Smooth muscle cell (in vitro differentiated cells): ENCODE measurements at regions not wholly inside any gene's neighbourhood (a gene's known extent, or its start where the extent isn't known, plus 50 kb on each side); places are given as distances from the start of the nearest gene placed in this dataset.

Experiments used
- DNase-seq: peaks from one replicate; lab custom pipeline; 2025; ENCODE audit not compliant: unreplicated experiment; lab: John Stamatoyannopoulos, UW
- H2AFZ ChIP-seq: fragments of 200-600 bp; sonication (generic); 2 replicates; pipeline ENCODE4 v1.6.0; 2016; ENCODE audit warnings: antibody characterized with exemption, low read depth, mild to moderate bottlenecking
- H3F3A ChIP-seq: fragments of 200-600 bp; sonication (generic); 2 replicates; pipeline ENCODE4 v1.6.0; 2017; ENCODE audit warnings: antibody characterized with exemption, low read depth
- H3K27ac ChIP-seq: fragments of 200-600 bp; sonication (generic); 2 replicates; pipeline ENCODE4 v1.5.1; 2016; ENCODE audit warnings: low read depth, mild to moderate bottlenecking
- H3K27me3 ChIP-seq: fragments of 200-600 bp; sonication (generic); 2 replicates; pipeline ENCODE4 v1.6.1; 2016; ENCODE audit warnings: low read depth, mild to moderate bottlenecking
- H3K36me3 ChIP-seq: fragments of 200-600 bp; sonication (generic); 2 replicates; pipeline ENCODE4 v1.5.1; 2016; ENCODE audit warnings: low read depth
- H3K4me1 ChIP-seq: fragments of 200-600 bp; sonication (generic); 2 replicates; pipeline ENCODE4 v1.5.1; 2016; ENCODE audit warnings: low read depth
- H3K4me2 ChIP-seq: fragments of 200-600 bp; sonication (generic); 2 replicates; pipeline ENCODE4 v1.6.0; 2016; ENCODE audit warnings: mild to moderate bottlenecking
- H3K4me3 ChIP-seq: fragments of 200-600 bp; sonication (generic); 2 replicates; pipeline ENCODE4 v1.5.1; 2016; ENCODE audit warnings: mild to moderate bottlenecking
- H3K79me2 ChIP-seq: fragments of 200-600 bp; sonication (generic); 2 replicates; pipeline ENCODE4 v1.6.0; 2016; ENCODE audit warnings: low read depth, mild to moderate bottlenecking
- H3K9ac ChIP-seq: fragments of 200-600 bp; sonication (generic); 2 replicates; pipeline ENCODE4 v1.6.0; 2016; ENCODE audit warnings: low read depth
- H3K9me3 ChIP-seq: fragments of 200-600 bp; sonication (generic); replicated peaks from 2 replicates; pipeline ENCODE4 v1.5.1; 2016; ENCODE audit warnings: low read depth
- H4K20me1 ChIP-seq: fragments of 200-600 bp; sonication (generic); 2 replicates; pipeline ENCODE4 v1.6.0; 2016; ENCODE audit warnings: low read depth
- CTCF ChIP-seq: fragments of 200-600 bp; sonication (generic); IDR thresholded peaks from 2 replicates; pipeline ENCODE4 v1.5.1; 2017; ENCODE audit warnings: borderline replicate concordance, mild to moderate bottlenecking, antibody characterized with exemption; ENCODE audit not compliant: insufficient read depth, poor library complexity, severe bottlenecking
- WGBS: methylation state at CpG from one replicate; pipeline ENCODE4 v1.1.7; 2016; ENCODE audit warnings: low lambda C conversion rate; 5-methylcytosine and 5-hydroxymethylcytosine counted together

- Histone ChIP-seq H3K27me3 (no peaks in the 10 kb centered on the region), H3K27ac (no peak overlapping the region), H4K20me1 (no peaks in the 10 kb centered on the region), H3K4me3 (no peak overlapping the region), H3K9me3 (peaks cover 2% of the 10 kb centered on the region), H3K4me2 (no peak overlapping the region), H2AFZ (no peak overlapping the region), H3K4me1 (no peaks in the 10 kb centered on the region), H3F3A (no peaks in the 10 kb centered on the region), H3K79me2 (no peaks in the 10 kb centered on the region), H3K36me3 (no peaks in the 10 kb centered on the region), H3K9ac (no peak overlapping the region)
- WGBS: 62% methylated on average over 4 of the region's 4 CpGs
- no peak for TF ChIP-seq CTCF
- no peak for DNase-seq
Observed at GRCh38 chr12:24574538-24574937, 374.4 kb downstream of the BCAT1 start.

GRCh38 chr12:24573621-24574020, 375.3 kb downstream of the BCAT1 start:
- DNase-seq: no peak
- Histone ChIP-seq H3K9me3 (no peaks in the 10 kb centered on the region), H3F3A (no peaks in the 10 kb centered on the region), H3K27me3 (no peaks in the 10 kb centered on the region), H3K79me2 (no peaks in the 10 kb centered on the region), H3K4me2 (no peak overlapping the region), H2AFZ (no peak overlapping the region), H3K36me3 (no peaks in the 10 kb centered on the region), H3K27ac (no peak overlapping the region), H3K4me3 (no peak overlapping the region), H4K20me1 (no peaks in the 10 kb centered on the region), H3K4me1 (no peaks in the 10 kb centered on the region), H3K9ac (no peak overlapping the region)
- no peak for TF ChIP-seq CTCF

- Histone ChIP-seq H4K20me1 (no peaks in the 10 kb centered on the region), H2AFZ (peak overlapping the region; percentile 10), H3K9ac (no peak overlapping the region), H3K79me2 (peaks cover 5% of the 10 kb centered on the region), H3K4me2 (peak overlapping the region; percentile 97), H3F3A (peaks cover 9% of the 10 kb centered on the region), H3K9me3 (no peaks in the 10 kb centered on the region), H3K27ac (peak overlapping the region; percentile 18), H3K4me1 (peaks cover 7% of the 10 kb centered on the region), H3K27me3 (no peaks in the 10 kb centered on the region), H3K36me3 (no peaks in the 10 kb centered on the region), H3K4me3 (no peak overlapping the region)
- 63% methylated on average over 5 of the region's 5 CpGs for WGBS
- no peak for DNase-seq
- TF ChIP-seq CTCF: no peak
Observed at GRCh38 chr12:24565300-24565699, 383.6 kb downstream of the BCAT1 start.

GRCh38 chr12:24562771-24563431, 386.0 kb downstream of the BCAT1 start:
- peak overlapping the region; percentile 91 for H3K4me3 ChIP-seq
- H3K4me2 ChIP-seq: peak overlapping the region; percentile 97
- peaks cover 14% of the 10 kb centered on the region for H3F3A ChIP-seq
- H3K9me3 ChIP-seq: no peaks in the 10 kb centered on the region
- no peaks in the 10 kb centered on the region for H3K27me3 ChIP-seq
- no peaks in the 10 kb centered on the region for H4K20me1 ChIP-seq
- peak overlapping the region; percentile 59 for H3K9ac ChIP-seq
- TF ChIP-seq CTCF: no peak
- peak overlapping the region; percentile 93 for H2AFZ ChIP-seq
- H3K27ac ChIP-seq: peak overlapping the region; percentile 68
- no peaks in the 10 kb centered on the region for H3K36me3 ChIP-seq
- 2% methylated on average over 33 of the region's 54 CpGs for WGBS
- H3K4me1 ChIP-seq: peaks cover 17% of the 10 kb centered on the region
- DNase-seq: peak; percentile 33
- peaks cover 29% of the 10 kb centered on the region for H3K79me2 ChIP-seq
